T-helper 1 cell treated with Interleukin-12 subunit alpha and Interleukin-12 subunit beta and Interleukin-4 antibody, amounts not matched to agents 30 ng/mL and 1 ng/mL, for 36 hours (primary cell): ENCODE measurements at regions not wholly inside any gene's neighbourhood (a gene's known extent, or its start where the extent isn't known, plus 50 kb on each side); places are given as distances from the start of the nearest gene placed in this dataset.

Source experiments
- intact Hi-C: fragments of 100-400 bp; cut with micrococcal nuclease; formaldehyde crosslinking; loops from one replicate; pipeline ENCODE4 v1.15.1; 2024

DNA sequence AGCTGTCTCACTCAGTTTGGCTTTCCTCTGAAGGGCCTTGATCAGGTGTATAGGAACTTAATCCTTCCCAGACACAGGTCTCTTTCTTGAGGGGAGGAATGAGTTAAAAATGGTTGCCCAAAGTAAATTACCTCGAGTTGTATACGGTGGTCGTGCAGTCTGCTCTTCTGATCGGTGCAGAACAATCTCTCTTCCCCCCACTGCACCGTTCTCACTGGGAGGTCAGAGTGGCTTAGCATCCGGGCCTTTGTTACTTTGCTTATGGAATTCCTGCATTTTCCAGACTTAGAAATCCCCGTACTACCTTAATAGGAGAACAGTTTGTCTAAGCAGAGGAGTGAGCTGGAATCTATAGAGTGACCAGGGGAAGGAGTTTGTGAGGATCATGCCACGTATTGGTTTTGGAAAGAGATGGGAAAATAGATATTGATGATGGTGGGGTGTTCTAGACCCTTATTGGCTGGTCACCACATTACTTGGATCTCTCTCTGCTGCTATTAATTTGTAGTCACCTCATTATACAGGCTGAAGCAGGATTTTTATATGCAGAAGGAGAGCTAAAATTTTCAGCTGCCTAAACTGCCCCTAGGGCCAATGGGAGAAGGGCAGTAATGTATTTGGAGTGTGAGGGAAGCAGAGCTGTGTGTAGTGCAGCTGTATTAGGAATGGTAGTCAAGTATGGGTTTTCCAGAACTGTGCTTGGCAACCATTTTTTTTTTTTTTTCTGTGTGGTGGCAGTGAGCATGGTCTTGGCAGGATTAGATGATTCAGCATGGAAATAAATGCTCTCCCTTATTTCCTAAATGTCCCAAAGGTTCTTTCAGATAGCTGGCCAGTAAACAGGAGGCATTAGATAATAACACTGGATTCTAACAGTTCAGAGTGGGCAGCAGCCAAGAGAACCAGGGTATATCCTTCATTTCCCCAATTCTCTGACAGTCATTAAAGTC, 81.5 kb downstream of the NDUFS5 start:
- intact Hi-C loops, result no loop called here

GRCh38 chr1:39109644-39110043, 83.5 kb downstream of the NDUFS5 start:
- intact Hi-C loops, result no loop called here

DNA sequence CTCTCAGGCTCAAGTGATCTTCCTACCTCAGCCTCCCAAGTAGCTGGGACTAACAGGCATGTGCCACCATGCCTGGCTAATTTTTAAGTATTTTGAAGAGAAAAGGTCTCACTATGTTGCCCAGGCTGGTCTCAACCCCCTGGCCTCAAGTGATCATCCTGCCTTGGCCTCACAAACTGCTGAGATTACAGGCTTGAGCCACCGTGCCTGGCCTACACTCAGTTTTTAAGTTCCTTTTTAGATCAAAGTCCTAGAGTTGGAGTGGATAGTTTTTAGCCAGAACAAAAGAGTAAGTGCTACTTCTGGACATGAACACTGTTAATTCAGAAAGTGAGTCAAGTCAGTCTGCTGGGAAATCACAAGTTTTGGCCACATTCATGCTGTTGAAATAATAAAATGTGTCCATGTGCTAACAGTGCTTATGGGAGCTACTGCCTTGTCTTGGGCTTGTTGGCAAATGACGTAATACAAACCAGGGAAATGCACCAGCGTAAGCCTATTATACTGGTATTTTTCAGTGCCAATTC, 84.2 kb downstream of the NDUFS5 start:
- intact Hi-C loops, result no loop called here

- intact Hi-C loops, result no loop called here
Observed at GRCh38 chr1:39110882-39111281, 84.7 kb downstream of the NDUFS5 start.

- intact Hi-C loops, result no loop called here
Observed at GRCh38 chr1:39113109-39113743, 87.1 kb downstream of the NDUFS5 start.

DNA sequence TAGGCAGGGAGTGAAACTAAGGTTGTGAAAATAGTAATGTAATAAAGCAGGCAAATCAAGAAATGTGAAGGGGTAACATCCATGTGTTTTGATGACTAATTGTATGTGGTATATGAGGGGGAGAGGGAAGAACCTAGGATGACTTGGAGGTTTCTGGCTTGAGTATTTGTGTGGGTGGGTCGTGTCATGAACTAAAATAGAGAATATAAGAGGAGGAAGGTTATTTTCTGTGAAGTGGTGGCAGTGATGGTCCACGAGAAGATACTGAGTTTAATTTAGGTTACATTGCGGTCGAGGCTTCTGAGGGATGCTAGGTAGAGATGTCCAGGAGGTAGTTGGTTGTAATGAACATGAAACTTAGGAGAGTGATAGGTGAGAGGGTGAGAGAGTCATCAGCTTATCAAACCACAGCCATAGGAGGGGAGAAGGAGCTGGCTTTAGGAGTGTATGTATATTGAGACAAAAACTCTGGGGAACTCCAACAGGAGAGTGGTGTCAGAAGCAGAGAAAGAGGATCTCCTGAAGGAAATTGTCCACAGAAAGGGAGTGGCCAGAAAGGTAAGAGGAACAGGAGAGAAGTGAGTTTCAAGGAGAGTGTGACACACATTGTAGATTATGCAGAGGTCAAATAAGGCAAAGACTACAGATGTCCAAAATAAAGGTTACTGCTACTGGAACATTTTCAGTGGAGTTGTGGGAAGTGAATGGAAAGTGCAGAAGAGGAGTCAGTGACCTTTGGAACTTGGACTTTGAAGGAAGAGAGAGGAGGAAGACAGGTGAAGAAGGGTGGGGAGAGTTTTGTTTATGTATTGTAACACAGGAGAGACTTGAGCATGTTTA, 89.0 kb upstream of the MACF1 start:
- intact Hi-C loops, result no loop called here

DNA sequence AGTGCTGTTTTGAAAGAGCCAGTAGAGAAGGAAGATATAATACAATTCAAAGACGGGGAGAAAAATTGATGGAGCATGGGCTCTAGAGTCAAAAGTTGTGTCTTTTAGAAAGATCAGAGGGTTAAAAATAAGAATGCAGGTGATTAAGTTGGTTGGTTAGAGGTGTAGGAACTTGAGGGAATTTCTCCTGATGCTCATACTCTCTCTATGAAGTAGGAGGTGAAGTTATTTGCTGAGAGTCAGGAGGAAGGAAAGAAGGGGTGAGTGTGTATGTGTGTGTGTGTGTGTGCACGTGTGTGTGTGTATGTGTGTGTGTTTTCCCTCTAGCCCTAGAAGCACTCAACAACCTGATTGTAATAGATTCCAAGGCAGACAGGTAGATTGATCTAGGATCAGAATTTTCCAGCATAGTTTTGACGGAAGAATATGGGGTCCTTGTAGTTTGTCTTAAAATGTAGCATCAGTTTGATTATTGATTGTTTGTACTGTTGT, 88.3 kb upstream of the MACF1 start:
- intact Hi-C loops, result no loop called here

GRCh38 chr1:39116860-39117728, 87.4 kb upstream of the MACF1 start:
- intact Hi-C loops, result no loop called here

GRCh38 chr1:39117899-39118450, 86.5 kb upstream of the MACF1 start:
- intact Hi-C loops, result no loop called here

DNA sequence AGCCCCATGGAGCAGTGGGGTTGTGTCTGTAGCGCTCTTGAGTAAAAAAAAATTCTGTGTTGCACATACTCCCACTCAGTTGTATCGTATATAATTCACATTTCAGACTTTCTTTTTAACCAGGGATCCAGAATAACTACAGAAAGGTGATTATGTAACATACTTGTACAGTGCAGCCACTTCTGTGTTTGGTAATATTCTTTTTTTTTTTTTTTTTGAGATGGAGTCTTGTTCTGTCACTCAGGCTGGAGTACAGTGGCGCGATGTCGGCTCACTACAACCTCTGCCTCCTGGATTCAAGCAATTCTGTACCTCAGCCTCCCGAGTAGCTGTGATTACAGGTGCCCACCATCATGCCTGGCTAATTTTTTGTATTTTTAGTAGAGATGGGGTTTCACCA, 82.4 kb upstream of the MACF1 start:
- intact Hi-C loops, result no loop called here

DNA sequence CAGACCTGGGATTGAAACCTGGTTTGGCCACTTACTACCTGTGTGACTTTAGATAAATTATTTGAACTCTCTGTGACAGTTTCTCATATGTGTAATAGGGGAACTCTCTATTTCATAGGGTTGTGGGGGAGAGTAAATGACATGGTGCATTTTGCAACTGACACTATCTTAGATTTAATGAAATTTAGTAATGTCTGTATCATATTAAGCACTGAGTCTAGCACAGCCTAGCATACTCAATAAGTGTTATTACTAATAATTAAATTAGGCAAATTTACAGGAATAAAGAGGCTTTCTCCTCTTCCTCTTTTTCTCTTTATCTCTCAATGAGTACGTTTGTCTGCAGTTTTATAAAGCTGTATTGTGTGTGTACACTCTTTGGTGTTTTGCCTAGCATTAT, 80.2 kb upstream of the MACF1 start:
- intact Hi-C loops, result no loop called here

- intact Hi-C loops, result no loop called here
Observed at GRCh38 chr1:39127513-39127912, 77.0 kb upstream of the MACF1 start.

- intact Hi-C loops, result no loop called here
Observed at GRCh38 chr1:39128126-39128525, 76.4 kb upstream of the MACF1 start.

GRCh38 chr1:39128959-39129358, 75.5 kb upstream of the MACF1 start:
- intact Hi-C loops, result loop anchor here (1.0 kb wide), 1 partner anchor 129 kb away; no protein-coding TSS in a partner anchor

DNA sequence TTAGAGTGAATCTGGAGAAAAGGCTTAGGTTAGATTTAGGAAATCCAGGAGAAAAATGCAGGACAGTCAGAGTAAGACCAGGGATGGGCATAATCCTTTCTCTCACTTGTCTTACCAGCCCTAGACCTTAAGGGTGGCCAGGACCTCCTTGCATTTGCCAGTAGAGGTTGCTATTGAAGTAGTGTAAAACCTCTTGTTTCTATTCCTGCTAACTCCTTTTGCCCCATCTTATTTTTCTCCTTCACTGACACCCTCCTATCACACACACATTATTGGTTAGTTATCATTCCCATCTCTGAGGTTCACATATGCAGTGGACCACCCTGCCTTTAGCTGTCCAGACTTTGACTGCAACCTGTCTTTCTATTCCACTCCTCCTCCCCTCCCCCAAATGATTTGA, 75.0 kb upstream of the MACF1 start:
- intact Hi-C loops, result loop anchor here (1.0 kb wide), 1 partner anchor 129 kb away; no protein-coding TSS in a partner anchor

DNA sequence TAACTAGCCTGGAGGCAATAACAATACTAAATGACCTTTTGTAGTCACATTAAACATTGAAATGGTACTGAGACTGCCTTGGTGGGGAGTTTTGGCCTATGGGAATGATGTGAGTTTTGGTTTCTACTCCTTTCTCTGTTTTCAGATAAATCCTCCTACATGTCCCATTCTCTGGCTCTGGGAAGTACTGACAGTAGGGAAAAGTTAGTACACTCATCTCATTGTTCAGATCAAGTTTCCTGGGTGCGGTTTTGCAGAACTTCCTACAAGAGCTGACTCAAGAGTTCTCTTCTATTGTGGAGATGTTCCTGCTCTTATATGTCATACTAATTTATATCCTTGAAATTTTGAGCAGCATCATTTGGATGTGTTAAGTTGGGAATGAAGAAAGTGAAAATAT, 74.2 kb upstream of the MACF1 start:
- intact Hi-C loops, result no loop called here

DNA sequence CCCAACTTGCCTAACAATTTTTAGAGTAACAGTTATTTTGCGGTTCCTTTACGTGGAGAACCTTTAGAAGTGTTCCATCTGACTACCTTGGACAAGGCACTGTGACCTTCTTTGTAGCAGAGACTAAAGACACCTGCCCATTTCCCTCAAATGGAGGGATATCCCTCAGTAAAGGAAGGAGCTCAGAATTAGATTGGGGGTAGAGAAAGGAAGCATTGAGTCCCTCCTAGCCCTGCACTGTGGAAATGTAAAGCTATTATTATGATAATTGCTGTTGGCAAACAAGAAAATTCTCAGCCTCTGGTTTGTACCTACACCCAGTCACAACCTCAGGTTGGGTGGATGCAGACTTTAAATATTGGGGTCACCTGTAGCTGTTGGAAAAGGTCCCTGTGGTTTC, 72.6 kb upstream of the MACF1 start:
- intact Hi-C loops, result no loop called here

GRCh38 chr1:39132505-39133339, 71.8 kb upstream of the MACF1 start:
- intact Hi-C loops, result no loop called here

GRCh38 chr1:39133340-39133684, 71.2 kb upstream of the MACF1 start:
- intact Hi-C loops, result no loop called here
